ENCODE measurements at regions not wholly inside any gene's neighbourhood (a gene's known extent, or its start where the extent isn't known, plus 50 kb on each side); places are given as distances from the start of the nearest gene placed in this dataset.

DNA sequence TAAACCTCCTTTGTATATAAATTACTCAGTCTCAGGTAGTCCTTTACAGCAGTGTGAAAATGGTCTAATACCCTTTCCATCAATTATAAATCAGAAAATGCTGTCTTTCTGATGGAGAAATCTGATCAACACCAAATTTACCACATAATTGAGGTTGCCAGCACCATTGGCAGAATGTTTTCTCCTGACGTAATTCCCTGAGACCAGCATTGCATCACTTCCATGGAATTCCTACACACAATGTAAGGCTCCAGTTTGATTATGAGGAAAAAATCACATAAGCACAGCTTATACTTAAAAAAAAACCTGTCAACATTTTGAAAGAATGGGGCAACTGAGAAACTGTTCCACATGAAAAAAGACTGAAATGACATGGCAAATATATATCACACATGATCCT lies 618.7 kb upstream of the CDH6 start:
- ChIA-PET POLR2A (no interaction called here), CTCF (no interaction called here)
- H3K9ac ChIP-seq: no peak overlapping the region
- no peak overlapping the region for H3K27ac ChIP-seq (ENCODE audit: low read depth in 2 of 2, low read length in 1 of 2)
- no peaks in the 10 kb centered on the region for H3K36me3 ChIP-seq (replicated peaks in 1 of 2; ENCODE audit: control insufficient read depth in 1 of 2, insufficient read depth in 2 of 2, low read length in 1 of 2)
- no peaks in the 10 kb centered on the region for H3K9me2 ChIP-seq
- no peak overlapping the region for H2AFZ ChIP-seq (ENCODE audit: low read depth)
- DNase-seq: no peak
- no peak overlapping the region for H3K4me2 ChIP-seq
- H3K9me3 ChIP-seq: no peaks in the 10 kb centered on the region
- H3K79me2 ChIP-seq (ENCODE audit: insufficient read depth): no peaks in the 10 kb centered on the region
- TF ChIP-seq SMC3 (IDR thresholded peaks at IDR 0.05; ENCODE audit: low read depth, low read length) (no peak), FOXJ3 (CRISPR knock-in tag; IDR thresholded peaks at IDR 0.05) (no peak), NFIC (IDR thresholded peaks at IDR 0.05; ENCODE audit: borderline replicate concordance) (no peak), YY1 (IDR thresholded peaks at IDR 0.05; ENCODE audit: low read depth) (no peak), RXRA (IDR thresholded peaks at IDR 0.05; ENCODE audit: borderline replicate concordance, low read depth) (no peak), POLR2AphosphoS5 (IDR thresholded peaks at IDR 0.05; ENCODE audit: low read depth, low read length) (no peak), CHD2 (IDR thresholded peaks at IDR 0.05; ENCODE audit: low read length, partially characterized antibody) (no peak), ELF1 (IDR thresholded peaks at IDR 0.05) (no peak), MXI1 (IDR thresholded peaks at IDR 0.05; ENCODE audit: low read depth, low read length) (no peak), TEAD4 (IDR thresholded peaks at IDR 0.05; ENCODE audit: borderline replicate concordance, insufficient read depth) (no peak), RFX5 (IDR thresholded peaks at IDR 0.05; ENCODE audit: low read length) (no peak), EP300 (IDR thresholded peaks at IDR 0.05; ENCODE audit: borderline replicate concordance in 1 of 2, low read depth in 1 of 2, low read length in 1 of 2) (no peak)
- TF ChIP-seq, protein P1, sequence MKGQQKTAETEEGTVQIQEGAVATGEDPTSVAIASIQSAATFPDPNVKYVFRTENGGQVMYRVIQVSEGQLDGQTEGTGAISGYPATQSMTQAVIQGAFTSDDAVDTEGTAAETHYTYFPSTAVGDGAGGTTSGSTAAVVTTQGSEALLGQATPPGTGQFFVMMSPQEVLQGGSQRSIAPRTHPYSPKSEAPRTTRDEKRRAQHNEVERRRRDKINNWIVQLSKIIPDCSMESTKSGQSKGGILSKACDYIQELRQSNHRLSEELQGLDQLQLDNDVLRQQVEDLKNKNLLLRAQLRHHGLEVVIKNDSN (IDR thresholded peaks at IDR 0.05; ENCODE audit: borderline replicate concordance, low read depth): no peak
- TF ChIP-seq, protein P2, sequence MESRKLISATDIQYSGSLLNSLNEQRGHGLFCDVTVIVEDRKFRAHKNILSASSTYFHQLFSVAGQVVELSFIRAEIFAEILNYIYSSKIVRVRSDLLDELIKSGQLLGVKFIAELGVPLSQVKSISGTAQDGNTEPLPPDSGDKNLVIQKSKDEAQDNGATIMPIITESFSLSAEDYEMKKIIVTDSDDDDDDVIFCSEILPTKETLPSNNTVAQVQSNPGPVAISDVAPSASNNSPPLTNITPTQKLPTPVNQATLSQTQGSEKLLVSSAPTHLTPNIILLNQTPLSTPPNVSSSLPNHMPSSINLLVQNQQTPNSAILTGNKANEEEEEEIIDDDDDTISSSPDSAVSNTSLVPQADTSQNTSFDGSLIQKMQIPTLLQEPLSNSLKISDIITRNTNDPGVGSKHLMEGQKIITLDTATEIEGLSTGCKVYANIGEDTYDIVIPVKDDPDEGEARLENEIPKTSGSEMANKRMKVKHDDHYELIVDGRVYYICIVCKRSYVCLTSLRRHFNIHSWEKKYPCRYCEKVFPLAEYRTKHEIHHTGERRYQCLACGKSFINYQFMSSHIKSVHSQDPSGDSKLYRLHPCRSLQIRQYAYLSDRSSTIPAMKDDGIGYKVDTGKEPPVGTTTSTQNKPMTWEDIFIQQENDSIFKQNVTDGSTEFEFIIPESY (IDR thresholded peaks at IDR 0.05; ENCODE audit: borderline replicate concordance, low read depth): no peak
- TF ChIP-seq, protein P3, sequence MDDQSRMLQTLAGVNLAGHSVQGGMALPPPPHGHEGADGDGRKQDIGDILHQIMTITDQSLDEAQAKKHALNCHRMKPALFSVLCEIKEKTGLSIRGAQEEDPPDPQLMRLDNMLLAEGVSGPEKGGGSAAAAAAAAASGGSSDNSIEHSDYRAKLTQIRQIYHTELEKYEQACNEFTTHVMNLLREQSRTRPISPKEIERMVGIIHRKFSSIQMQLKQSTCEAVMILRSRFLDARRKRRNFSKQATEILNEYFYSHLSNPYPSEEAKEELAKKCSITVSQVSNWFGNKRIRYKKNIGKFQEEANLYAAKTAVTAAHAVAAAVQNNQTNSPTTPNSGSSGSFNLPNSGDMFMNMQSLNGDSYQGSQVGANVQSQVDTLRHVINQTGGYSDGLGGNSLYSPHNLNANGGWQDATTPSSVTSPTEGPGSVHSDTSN (IDR thresholded peaks at IDR 0.05): no peak
- TF ChIP-seq, protein P4, sequence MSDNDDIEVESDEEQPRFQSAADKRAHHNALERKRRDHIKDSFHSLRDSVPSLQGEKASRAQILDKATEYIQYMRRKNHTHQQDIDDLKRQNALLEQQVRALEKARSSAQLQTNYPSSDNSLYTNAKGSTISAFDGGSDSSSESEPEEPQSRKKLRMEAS (IDR thresholded peaks at IDR 0.05; ENCODE audit: low read depth): no peak
- TF ChIP-seq, protein P5, sequence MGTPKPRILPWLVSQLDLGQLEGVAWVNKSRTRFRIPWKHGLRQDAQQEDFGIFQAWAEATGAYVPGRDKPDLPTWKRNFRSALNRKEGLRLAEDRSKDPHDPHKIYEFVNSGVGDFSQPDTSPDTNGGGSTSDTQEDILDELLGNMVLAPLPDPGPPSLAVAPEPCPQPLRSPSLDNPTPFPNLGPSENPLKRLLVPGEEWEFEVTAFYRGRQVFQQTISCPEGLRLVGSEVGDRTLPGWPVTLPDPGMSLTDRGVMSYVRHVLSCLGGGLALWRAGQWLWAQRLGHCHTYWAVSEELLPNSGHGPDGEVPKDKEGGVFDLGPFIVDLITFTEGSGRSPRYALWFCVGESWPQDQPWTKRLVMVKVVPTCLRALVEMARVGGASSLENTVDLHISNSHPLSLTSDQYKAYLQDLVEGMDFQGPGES (IDR thresholded peaks at IDR 0.05; ENCODE audit: low read depth, low read length): no peak
- no peaks in the 10 kb centered on the region for H4K20me1 ChIP-seq (ENCODE audit: insufficient read depth)
- H3K27me3 ChIP-seq (ENCODE audit: insufficient read depth): no peaks in the 10 kb centered on the region
- no peaks in the 10 kb centered on the region for H3K4me1 ChIP-seq (ENCODE audit: control insufficient read depth in 1 of 2, insufficient read depth in 2 of 2, low read depth in 1 of 2, low read length in 1 of 2)
- no peak overlapping the region for H3K4me3 ChIP-seq (ENCODE audit: low read depth in 2 of 2, low read length in 1 of 2)
- WGBS (ENCODE audit: low lambda C conversion rate): 74% methylated on average over 1 of the region's 1 CpG
- no peaks in the 10 kb centered on the region for H3F3A ChIP-seq (replicated peaks; ENCODE audit: insufficient read depth)

Data from SK-N-SH (cell line).